ENCODE measurements at regions not wholly inside any gene's neighbourhood (a gene's known extent, or its start where the extent isn't known, plus 50 kb on each side); places are given as distances from the start of the nearest gene placed in this dataset.

- no peaks in the 10 kb centered on the region for H3K9me3 ChIP-seq
- DNase-seq, result no peak
- intact Hi-C loops (cut with DNase I), result no loop called here
- no peaks in the 10 kb centered on the region for H3K4me1 ChIP-seq
- TF ChIP-seq, protein P1, sequence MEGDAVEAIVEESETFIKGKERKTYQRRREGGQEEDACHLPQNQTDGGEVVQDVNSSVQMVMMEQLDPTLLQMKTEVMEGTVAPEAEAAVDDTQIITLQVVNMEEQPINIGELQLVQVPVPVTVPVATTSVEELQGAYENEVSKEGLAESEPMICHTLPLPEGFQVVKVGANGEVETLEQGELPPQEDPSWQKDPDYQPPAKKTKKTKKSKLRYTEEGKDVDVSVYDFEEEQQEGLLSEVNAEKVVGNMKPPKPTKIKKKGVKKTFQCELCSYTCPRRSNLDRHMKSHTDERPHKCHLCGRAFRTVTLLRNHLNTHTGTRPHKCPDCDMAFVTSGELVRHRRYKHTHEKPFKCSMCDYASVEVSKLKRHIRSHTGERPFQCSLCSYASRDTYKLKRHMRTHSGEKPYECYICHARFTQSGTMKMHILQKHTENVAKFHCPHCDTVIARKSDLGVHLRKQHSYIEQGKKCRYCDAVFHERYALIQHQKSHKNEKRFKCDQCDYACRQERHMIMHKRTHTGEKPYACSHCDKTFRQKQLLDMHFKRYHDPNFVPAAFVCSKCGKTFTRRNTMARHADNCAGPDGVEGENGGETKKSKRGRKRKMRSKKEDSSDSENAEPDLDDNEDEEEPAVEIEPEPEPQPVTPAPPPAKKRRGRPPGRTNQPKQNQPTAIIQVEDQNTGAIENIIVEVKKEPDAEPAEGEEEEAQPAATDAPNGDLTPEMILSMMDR (IDR thresholded peaks at IDR 0.05), result no peak
- H3K36me3 ChIP-seq, result no peaks in the 10 kb centered on the region
- no peak overlapping the region for H3K9ac ChIP-seq (ENCODE audit: low read depth in 2 of 2, low read length in 2 of 2)
- no peak overlapping the region for H3K27ac ChIP-seq
- no peak overlapping the region for H3K4me3 ChIP-seq
- no peaks in the 10 kb centered on the region for H3K27me3 ChIP-seq
Observed at GRCh38 chr6:19643287-19643686, 193.9 kb upstream of the ID4 start.

GRCh38 chr6:19643713-19644112 is 193.5 kb upstream of the ID4 start:
- H3K27me3 ChIP-seq, result no peaks in the 10 kb centered on the region
- H3K9me3 ChIP-seq, result no peaks in the 10 kb centered on the region
- no peak for DNase-seq
- intact Hi-C loops (cut with DNase I), result no loop called here
- TF ChIP-seq, protein P1 (IDR thresholded peaks at IDR 0.05), result no peak
- no peak overlapping the region for H3K27ac ChIP-seq
- no peak overlapping the region for H3K4me3 ChIP-seq
- no peaks in the 10 kb centered on the region for H3K36me3 ChIP-seq
- H3K9ac ChIP-seq (ENCODE audit: low read depth in 2 of 2, low read length in 2 of 2), result no peak overlapping the region
- no peaks in the 10 kb centered on the region for H3K4me1 ChIP-seq

GRCh38 chr6:19655744-19656143 is 181.4 kb upstream of the ID4 start:
- H3K27me3 ChIP-seq, result no peaks in the 10 kb centered on the region
- no peaks in the 10 kb centered on the region for H3K4me1 ChIP-seq
- no peaks in the 10 kb centered on the region for H3K36me3 ChIP-seq
- DNase-seq, result no peak
- no peak overlapping the region for H3K4me3 ChIP-seq
- intact Hi-C loops (cut with DNase I), result no loop called here
- no peaks in the 10 kb centered on the region for H3K9me3 ChIP-seq
- H3K9ac ChIP-seq (ENCODE audit: low read depth in 2 of 2, low read length in 2 of 2), result no peak overlapping the region
- no peak overlapping the region for H3K27ac ChIP-seq
- TF ChIP-seq, protein P1 (IDR thresholded peaks at IDR 0.05), result no peak

- Histone ChIP-seq H3K27ac (no peak overlapping the region), H3K4me1 (no peaks in the 10 kb centered on the region), H3K36me3 (no peaks in the 10 kb centered on the region), H3K27me3 (no peaks in the 10 kb centered on the region), H3K9ac (ENCODE audit: low read depth in 2 of 2, low read length in 2 of 2) (no peak overlapping the region), H3K9me3 (no peaks in the 10 kb centered on the region), H3K4me3 (no peak overlapping the region)
- no peak for DNase-seq
- TF ChIP-seq, protein P1 (IDR thresholded peaks at IDR 0.05), result no peak
- intact Hi-C loops (cut with DNase I), result no loop called here
Observed at GRCh38 chr6:19660123-19660910, 176.9 kb upstream of the ID4 start.

GRCh38 chr6:19662911-19663310 is 174.3 kb upstream of the ID4 start:
- H3K4me3 ChIP-seq, result no peak overlapping the region
- H3K27me3 ChIP-seq, result no peaks in the 10 kb centered on the region
- intact Hi-C loops (cut with DNase I), result no loop called here
- no peaks in the 10 kb centered on the region for H3K36me3 ChIP-seq
- TF ChIP-seq, protein P1 (IDR thresholded peaks at IDR 0.05), result no peak
- H3K9me3 ChIP-seq, result no peaks in the 10 kb centered on the region
- H3K4me1 ChIP-seq, result no peaks in the 10 kb centered on the region
- H3K27ac ChIP-seq, result no peak overlapping the region
- DNase-seq, result no peak
- H3K9ac ChIP-seq (ENCODE audit: low read depth in 2 of 2, low read length in 2 of 2), result no peak overlapping the region
